Ovary (tissue), 3 donors: ENCODE measurements at regions not wholly inside any gene's neighbourhood (a gene's known extent, or its start where the extent isn't known, plus 50 kb on each side); places are given as distances from the start of the nearest gene placed in this dataset.

Source experiments
- EP300 ChIP-seq: sonication (generic); formaldehyde crosslinking; IDR thresholded peaks from one replicate; pipeline ENCODE4 v1.6.1; 2017; ENCODE audit warnings: antibody characterized with exemption
- POLR2A ChIP-seq: fragments of 450-650 bp; IDR thresholded peaks from one replicate; pipeline ENCODE4 v1.6.1; 2017; ENCODE audit warnings: antibody characterized with exemption, mild to moderate bottlenecking, moderate library complexity
- TF ChIP-seq, protein P1 (sequence below), 3 donors: fragments of 450-650 bp in 2 of 3; fragments of 200-600 bp in 1 of 3; IDR thresholded peaks; one replicate each; pipeline versions ENCODE4 v1.5.1 to v1.8.0; 2016 to 2022; ENCODE audit warnings: antibody characterized with exemption in 3 of 3, mild to moderate bottlenecking in 1 of 3
- donor health status: DM: no; HTN: no; CAD: no.

- TF ChIP-seq, protein P1, sequence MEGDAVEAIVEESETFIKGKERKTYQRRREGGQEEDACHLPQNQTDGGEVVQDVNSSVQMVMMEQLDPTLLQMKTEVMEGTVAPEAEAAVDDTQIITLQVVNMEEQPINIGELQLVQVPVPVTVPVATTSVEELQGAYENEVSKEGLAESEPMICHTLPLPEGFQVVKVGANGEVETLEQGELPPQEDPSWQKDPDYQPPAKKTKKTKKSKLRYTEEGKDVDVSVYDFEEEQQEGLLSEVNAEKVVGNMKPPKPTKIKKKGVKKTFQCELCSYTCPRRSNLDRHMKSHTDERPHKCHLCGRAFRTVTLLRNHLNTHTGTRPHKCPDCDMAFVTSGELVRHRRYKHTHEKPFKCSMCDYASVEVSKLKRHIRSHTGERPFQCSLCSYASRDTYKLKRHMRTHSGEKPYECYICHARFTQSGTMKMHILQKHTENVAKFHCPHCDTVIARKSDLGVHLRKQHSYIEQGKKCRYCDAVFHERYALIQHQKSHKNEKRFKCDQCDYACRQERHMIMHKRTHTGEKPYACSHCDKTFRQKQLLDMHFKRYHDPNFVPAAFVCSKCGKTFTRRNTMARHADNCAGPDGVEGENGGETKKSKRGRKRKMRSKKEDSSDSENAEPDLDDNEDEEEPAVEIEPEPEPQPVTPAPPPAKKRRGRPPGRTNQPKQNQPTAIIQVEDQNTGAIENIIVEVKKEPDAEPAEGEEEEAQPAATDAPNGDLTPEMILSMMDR (IDR thresholded peaks at IDR 0.05), result no peak
- TF ChIP-seq EP300 (no peak), POLR2A (no peak)
Measured at GRCh38 chr2:172219201-172219600, 116.5 kb upstream of the DLX2 start.
